SK-N-SH (cell line): ENCODE measurements at regions not wholly inside any gene's neighbourhood (a gene's known extent, or its start where the extent isn't known, plus 50 kb on each side); places are given as distances from the start of the nearest gene placed in this dataset.

Experiments used
- CTCF ChIA-PET: fragments of 300-600, 350-600 bp; formaldehyde crosslinking; extraction: SDS; loops from one replicate; lab custom pipeline; 2021; lab: Yijun Ruan, JAX
- POLR2A ChIA-PET: fragments of 350-600 bp; sonication (Branson Sonifier 250); formaldehyde crosslinking; extraction: SDS; loops from one replicate; lab custom pipeline; 2020; ENCODE audit warnings: antibody characterized with exemption, inconsistent platforms; lab: Yijun Ruan, JAX
- DNase-seq: peaks from one replicate; pipeline ENCODE4 v3.0.0; 2012
- H2AFZ ChIP-seq: fragments of 200-600 bp; sonication (generic); 2 replicates; pipeline ENCODE4 v1.8.1; 2016; ENCODE audit warnings: antibody characterized with exemption, mild to moderate bottlenecking, low read depth
- H3F3A ChIP-seq: fragments of 200-600 bp; sonication (generic); replicated peaks from 2 replicates; pipeline ENCODE3; 2016; ENCODE audit warnings: antibody characterized with exemption, mild to moderate bottlenecking; ENCODE audit not compliant: insufficient read depth
- H3K27ac ChIP-seq, 2 experiments: fragments of 200-500 bp in 1 of 2; fragments of 200-600 bp in 1 of 2; sonication (Bioruptor generic) in 1 of 2; sonication (generic), shearing (Covaris generic) in 1 of 2; 2 replicates each; pipeline versions ENCODE4 v1.5.1 to v1.6.1; 2014 to 2016; ENCODE audit warnings: low read depth in 2 of 2, inconsistent platforms in 1 of 2, low read length in 1 of 2, mild to moderate bottlenecking in 1 of 2, mixed read lengths in 1 of 2
- H3K27me3 ChIP-seq: fragments of 200-600 bp; sonication (generic), shearing (Covaris generic); 2 replicates; pipeline ENCODE4 v1.6.1; 2016; ENCODE audit warnings: mixed run types; ENCODE audit not compliant: insufficient read depth
- H3K36me3 ChIP-seq, 2 experiments: fragments of 200-500 bp in 1 of 2; fragments of 200-600 bp in 1 of 2; sonication (Bioruptor generic) in 1 of 2; sonication (generic) in 1 of 2; replicated peaks in 1 of 2; 2 replicates each; pipeline versions ENCODE3 to v1.5.1; 2014 to 2016; ENCODE audit warnings: low read length in 1 of 2, mild to moderate bottlenecking in 1 of 2; ENCODE audit not compliant: insufficient read depth in 2 of 2, control insufficient read depth in 1 of 2
- H3K4me1 ChIP-seq, 2 experiments: fragments of 200-500 bp in 1 of 2; fragments of 200-600 bp in 1 of 2; sonication (Bioruptor generic) in 1 of 2; sonication (generic), shearing (Covaris generic) in 1 of 2; 2 replicates each; pipeline versions ENCODE4 v1.5.1 to v1.6.1; 2014 to 2016; ENCODE audit warnings: low read depth in 1 of 2, low read length in 1 of 2, mixed run types in 1 of 2; ENCODE audit not compliant: insufficient read depth in 2 of 2, control insufficient read depth in 1 of 2
- H3K4me2 ChIP-seq: fragments of 200-600 bp; sonication (generic), shearing (Covaris generic); 2 replicates; pipeline ENCODE4 v1.6.1; 2017; ENCODE audit warnings: mixed run types
- H3K4me3 ChIP-seq, 2 experiments: fragments of 200-500 bp in 1 of 2; fragments of 200-600 bp in 1 of 2; sonication (Bioruptor generic) in 1 of 2; sonication (generic), shearing (Covaris generic) in 1 of 2; 2 replicates each; pipeline versions ENCODE4 v1.5.1 to v1.8.1; 2014 to 2016; ENCODE audit warnings: low read depth in 2 of 2, inconsistent platforms in 1 of 2, low read length in 1 of 2, mild to moderate bottlenecking in 1 of 2, mixed read lengths in 1 of 2, moderate library complexity in 1 of 2
- H3K79me2 ChIP-seq: fragments of 200-600 bp; sonication (generic); 2 replicates; pipeline ENCODE4 v1.8.1; 2017; ENCODE audit warnings: mild to moderate bottlenecking; ENCODE audit not compliant: insufficient read depth
- H3K9ac ChIP-seq: fragments of 200-600 bp; sonication (generic); 2 replicates; pipeline ENCODE4 v1.6.1; 2017; ENCODE audit warnings: mixed run types
- H3K9me2 ChIP-seq: fragments of 200-600 bp; sonication (generic); 2 replicates; pipeline ENCODE4 v1.6.1; 2017; ENCODE audit warnings: mixed run types
- H3K9me3 ChIP-seq: fragments of 200-600 bp; sonication (generic); 2 replicates; pipeline ENCODE4 v1.6.1; 2017; ENCODE audit warnings: mixed run types, mild to moderate bottlenecking, moderate library complexity
- H4K20me1 ChIP-seq: fragments of 200-600 bp; sonication (generic); 2 replicates; pipeline ENCODE4 v1.6.1; 2017; ENCODE audit warnings: mild to moderate bottlenecking, mixed run types; ENCODE audit not compliant: insufficient read depth
- ELF1 ChIP-seq: IDR thresholded peaks from 2 replicates; pipeline ENCODE4 v1.4.0; 2012
- EP300 ChIP-seq, 2 experiments: IDR thresholded peaks; 2 replicates each; pipeline versions ENCODE4 v1.4.0 to v1.6.1; 2012; ENCODE audit warnings: borderline replicate concordance in 1 of 2, low read depth in 1 of 2, low read length in 1 of 2
- FOSL2 ChIP-seq: IDR thresholded peaks from 2 replicates; pipeline ENCODE4 v1.4.0; 2012; ENCODE audit warnings: low read depth, mild to moderate bottlenecking, moderate library complexity, borderline replicate concordance
- FOXJ3 ChIP-seq: sonication (generic); formaldehyde crosslinking; IDR thresholded peaks from 2 replicates; pipeline ENCODE4 v1.5.1; 2020; ENCODE audit warnings: mild to moderate bottlenecking, missing genetic modification reagents
- JUND ChIP-seq: IDR thresholded peaks from 2 replicates; pipeline ENCODE4 v1.4.0; 2012
- MEF2A ChIP-seq: IDR thresholded peaks from 2 replicates; pipeline ENCODE4 v1.4.0; 2012; ENCODE audit warnings: low read depth, borderline replicate concordance
- MXI1 ChIP-seq: IDR thresholded peaks from 2 replicates; pipeline ENCODE4 v1.6.1; 2012; ENCODE audit warnings: mild to moderate bottlenecking, low read depth, low read length, improper control_type of control experiment
- RCOR1 ChIP-seq: fragments of 150-350 bp; IDR thresholded peaks from 2 replicates; pipeline ENCODE4 v1.6.1; 2017; ENCODE audit warnings: antibody characterized with exemption, low read length
- REST ChIP-seq: IDR thresholded peaks from 2 replicates; pipeline ENCODE4 v1.6.1; 2012; ENCODE audit warnings: mild to moderate bottlenecking, low read depth, low read length, moderate library complexity
- RXRA ChIP-seq: IDR thresholded peaks from 2 replicates; pipeline ENCODE4 v1.4.0; 2012; ENCODE audit warnings: low read depth, mild to moderate bottlenecking, borderline replicate concordance
- SMC3 ChIP-seq: IDR thresholded peaks from 2 replicates; pipeline ENCODE4 v1.6.1; 2012; ENCODE audit warnings: low read depth, low read length, improper control_type of control experiment
- TAF1 ChIP-seq: IDR thresholded peaks from 2 replicates; pipeline ENCODE4 v1.6.1; 2012; ENCODE audit warnings: low read depth, mild to moderate bottlenecking, low read length, moderate library complexity, borderline replicate concordance
- TCF12 ChIP-seq: IDR thresholded peaks from 2 replicates; pipeline ENCODE4 v1.4.0; 2012
- USF2 ChIP-seq: fragments of 150-350 bp; IDR thresholded peaks from 2 replicates; pipeline ENCODE4 v1.6.1; 2017; ENCODE audit warnings: antibody characterized with exemption, low read length, low read depth, borderline replicate concordance
- YY1 ChIP-seq: IDR thresholded peaks from 2 replicates; pipeline ENCODE4 v1.4.0; 2012; ENCODE audit warnings: low read depth, mild to moderate bottlenecking
- whole genome bisulfite sequencing: methylation state at CpG from one replicate; pipeline ENCODE4 v1.1.6; 2017; ENCODE audit warnings: low lambda C conversion rate; 5-methylcytosine and 5-hydroxymethylcytosine counted together
- TF ChIP-seq, protein P1 (sequence below): IDR thresholded peaks from 2 replicates; pipeline ENCODE4 v1.4.0; 2012; ENCODE audit warnings: low read depth, borderline replicate concordance
- TF ChIP-seq, protein P2 (sequence below): fragments of 150-350 bp; IDR thresholded peaks from 2 replicates; pipeline ENCODE4 v1.6.1; 2016; ENCODE audit warnings: mild to moderate bottlenecking, low read depth, low read length
- TF ChIP-seq, protein P3 (sequence below): IDR thresholded peaks from 2 replicates; pipeline ENCODE4 v1.4.0; 2012; ENCODE audit warnings: low read depth, borderline replicate concordance
- TF ChIP-seq, protein P4 (sequence below): IDR thresholded peaks from 2 replicates; pipeline ENCODE4; 2012

GRCh38 chr17:34481779-34482178, 97.6 kb upstream of the TMEM132E start:
- CTCF ChIA-PET: interaction anchor here (1.6 kb wide), 1 partner anchor 10 kb away, joined by 4 read pairs; no protein-coding TSS in a partner anchor
- no peaks in the 10 kb centered on the region; a peak in 1 of 4 replicates for H3K4me1 ChIP-seq
- H3K27ac ChIP-seq: no peak overlapping the region
- no peaks in the 10 kb centered on the region for H3K9me3 ChIP-seq
- no peaks in the 10 kb centered on the region for H4K20me1 ChIP-seq
- 0% methylated on average over 1 of the region's 1 CpG for WGBS
- H3K4me2 ChIP-seq: no peak overlapping the region
- H3K79me2 ChIP-seq: no peaks in the 10 kb centered on the region
- no peak for TF ChIP-seq MEF2A
- no peak for TF ChIP-seq FOSL2
- TF ChIP-seq SMC3: no peak
- TF ChIP-seq, protein P1, sequence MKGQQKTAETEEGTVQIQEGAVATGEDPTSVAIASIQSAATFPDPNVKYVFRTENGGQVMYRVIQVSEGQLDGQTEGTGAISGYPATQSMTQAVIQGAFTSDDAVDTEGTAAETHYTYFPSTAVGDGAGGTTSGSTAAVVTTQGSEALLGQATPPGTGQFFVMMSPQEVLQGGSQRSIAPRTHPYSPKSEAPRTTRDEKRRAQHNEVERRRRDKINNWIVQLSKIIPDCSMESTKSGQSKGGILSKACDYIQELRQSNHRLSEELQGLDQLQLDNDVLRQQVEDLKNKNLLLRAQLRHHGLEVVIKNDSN: no peak
- TF ChIP-seq, protein P2, sequence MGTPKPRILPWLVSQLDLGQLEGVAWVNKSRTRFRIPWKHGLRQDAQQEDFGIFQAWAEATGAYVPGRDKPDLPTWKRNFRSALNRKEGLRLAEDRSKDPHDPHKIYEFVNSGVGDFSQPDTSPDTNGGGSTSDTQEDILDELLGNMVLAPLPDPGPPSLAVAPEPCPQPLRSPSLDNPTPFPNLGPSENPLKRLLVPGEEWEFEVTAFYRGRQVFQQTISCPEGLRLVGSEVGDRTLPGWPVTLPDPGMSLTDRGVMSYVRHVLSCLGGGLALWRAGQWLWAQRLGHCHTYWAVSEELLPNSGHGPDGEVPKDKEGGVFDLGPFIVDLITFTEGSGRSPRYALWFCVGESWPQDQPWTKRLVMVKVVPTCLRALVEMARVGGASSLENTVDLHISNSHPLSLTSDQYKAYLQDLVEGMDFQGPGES: no peak
- no peak for TF ChIP-seq REST
- TF ChIP-seq TCF12: no peak
- TF ChIP-seq JUND: no peak
- no peak for TF ChIP-seq FOXJ3 (CRISPR knock-in tag)
- no peak for TF ChIP-seq EP300 (IDR thresholded peaks at IDR 0.05; ENCODE audit: borderline replicate concordance in 1 of 2, low read depth in 1 of 2, low read length in 1 of 2)
- TF ChIP-seq RCOR1: no peak
- TF ChIP-seq, protein P3, sequence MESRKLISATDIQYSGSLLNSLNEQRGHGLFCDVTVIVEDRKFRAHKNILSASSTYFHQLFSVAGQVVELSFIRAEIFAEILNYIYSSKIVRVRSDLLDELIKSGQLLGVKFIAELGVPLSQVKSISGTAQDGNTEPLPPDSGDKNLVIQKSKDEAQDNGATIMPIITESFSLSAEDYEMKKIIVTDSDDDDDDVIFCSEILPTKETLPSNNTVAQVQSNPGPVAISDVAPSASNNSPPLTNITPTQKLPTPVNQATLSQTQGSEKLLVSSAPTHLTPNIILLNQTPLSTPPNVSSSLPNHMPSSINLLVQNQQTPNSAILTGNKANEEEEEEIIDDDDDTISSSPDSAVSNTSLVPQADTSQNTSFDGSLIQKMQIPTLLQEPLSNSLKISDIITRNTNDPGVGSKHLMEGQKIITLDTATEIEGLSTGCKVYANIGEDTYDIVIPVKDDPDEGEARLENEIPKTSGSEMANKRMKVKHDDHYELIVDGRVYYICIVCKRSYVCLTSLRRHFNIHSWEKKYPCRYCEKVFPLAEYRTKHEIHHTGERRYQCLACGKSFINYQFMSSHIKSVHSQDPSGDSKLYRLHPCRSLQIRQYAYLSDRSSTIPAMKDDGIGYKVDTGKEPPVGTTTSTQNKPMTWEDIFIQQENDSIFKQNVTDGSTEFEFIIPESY: no peak
- TF ChIP-seq, protein P4, sequence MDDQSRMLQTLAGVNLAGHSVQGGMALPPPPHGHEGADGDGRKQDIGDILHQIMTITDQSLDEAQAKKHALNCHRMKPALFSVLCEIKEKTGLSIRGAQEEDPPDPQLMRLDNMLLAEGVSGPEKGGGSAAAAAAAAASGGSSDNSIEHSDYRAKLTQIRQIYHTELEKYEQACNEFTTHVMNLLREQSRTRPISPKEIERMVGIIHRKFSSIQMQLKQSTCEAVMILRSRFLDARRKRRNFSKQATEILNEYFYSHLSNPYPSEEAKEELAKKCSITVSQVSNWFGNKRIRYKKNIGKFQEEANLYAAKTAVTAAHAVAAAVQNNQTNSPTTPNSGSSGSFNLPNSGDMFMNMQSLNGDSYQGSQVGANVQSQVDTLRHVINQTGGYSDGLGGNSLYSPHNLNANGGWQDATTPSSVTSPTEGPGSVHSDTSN: no peak
- TF ChIP-seq USF2: no peak
- TF ChIP-seq RXRA: no peak
- TF ChIP-seq TAF1: no peak
- TF ChIP-seq MXI1: no peak
- TF ChIP-seq YY1: no peak
- TF ChIP-seq ELF1: no peak
- no peaks in the 10 kb centered on the region for H3K9me2 ChIP-seq
- no peaks in the 10 kb centered on the region for H3K27me3 ChIP-seq
- H3K9ac ChIP-seq: no peak overlapping the region
- no peak overlapping the region for H3K4me3 ChIP-seq
- no peaks in the 10 kb centered on the region for H3F3A ChIP-seq
- no peak for DNase-seq
- POLR2A ChIA-PET: no interaction called here
- no peaks in the 10 kb centered on the region for H3K36me3 ChIP-seq
- H2AFZ ChIP-seq: no peak overlapping the region
